ENCODE measurements at regions not wholly inside any gene's neighbourhood (a gene's known extent, or its start where the extent isn't known, plus 50 kb on each side); places are given as distances from the start of the nearest gene placed in this dataset.
A peak's percentile ranks its signal among the peaks of the same experiment; 100 is the strongest.
"Not testable (repeated sequence)": the region's sequence is repeated elsewhere in the genome, so short reads cannot be mapped to it uniquely, and the experiment has no call there.

GRCh38 chr17:72458301-72458700, 337.5 kb downstream of the SOX9 start:
- DNase-seq, result no peak

- DNase-seq, result no peak
Measured at GRCh38 chr17:72460711-72461110, 339.9 kb downstream of the SOX9 start.

GRCh38 chr17:72461757-72462156, 340.9 kb downstream of the SOX9 start:
- DNase-seq, result no peak

- DNase-seq, result no peak
Measured at GRCh38 chr17:72462407-72462806, 341.6 kb downstream of the SOX9 start.

- DNase-seq, result no peak
Measured at GRCh38 chr17:72462814-72463213, 342.0 kb downstream of the SOX9 start.

GRCh38 chr17:72463287-72464102, 342.7 kb downstream of the SOX9 start:
- DNase-seq, result no peak

GRCh38 chr17:72464221-72464620, 343.4 kb downstream of the SOX9 start:
- not testable (repeated sequence) for DNase-seq

GRCh38 chr17:72465191-72466024, 344.6 kb downstream of the SOX9 start:
- no peak for DNase-seq

- no peak for DNase-seq
Measured at GRCh38 chr17:72466199-72466598, 345.4 kb downstream of the SOX9 start.

- DNase-seq, result no peak
Measured at GRCh38 chr17:72466606-72467005, 345.8 kb downstream of the SOX9 start.

- peak; percentile 73 for DNase-seq
Measured at GRCh38 chr17:72467841-72468653, 347.2 kb downstream of the SOX9 start.

GRCh38 chr17:72468841-72469240, 348.0 kb downstream of the SOX9 start:
- no peak for DNase-seq

GRCh38 chr17:72470121-72470705, 349.4 kb downstream of the SOX9 start:
- DNase-seq, result no peak

GRCh38 chr17:72470734-72471133, 349.9 kb downstream of the SOX9 start:
- DNase-seq, result no peak

- DNase-seq, result no peak
Measured at GRCh38 chr17:72471296-72471695, 350.5 kb downstream of the SOX9 start.

- no peak for DNase-seq
Measured at GRCh38 chr17:72472106-72472505, 351.3 kb downstream of the SOX9 start.

GRCh38 chr17:72472853-72473390, 352.1 kb downstream of the SOX9 start:
- not testable (repeated sequence) for DNase-seq

GRCh38 chr17:72474243-72474642, 353.4 kb downstream of the SOX9 start:
- no peak for DNase-seq

GRCh38 chr17:72474719-72475477, 354.1 kb downstream of the SOX9 start:
- no peak for DNase-seq

- no peak for DNase-seq
Measured at GRCh38 chr17:72476134-72476533, 355.3 kb downstream of the SOX9 start.

- no peak for DNase-seq
Measured at GRCh38 chr17:72476575-72476986, 355.8 kb downstream of the SOX9 start.

- DNase-seq, result no peak
Measured at GRCh38 chr17:72477491-72477890, 356.7 kb downstream of the SOX9 start.
